RWPE1 (cell line): ENCODE measurements at regions not wholly inside any gene's neighbourhood (a gene's known extent, or its start where the extent isn't known, plus 50 kb on each side); places are given as distances from the start of the nearest gene placed in this dataset.

Source experiments
- CTCF ChIA-PET: fragments of 350-600 bp; sonication (Branson Sonifier 250); formaldehyde crosslinking; extraction: SDS; loops from one replicate; lab custom pipeline; 2021; lab: Yijun Ruan, JAX
- POLR2A ChIA-PET: fragments of 400-600 bp; formaldehyde crosslinking; extraction: SDS; loops from one replicate; lab custom pipeline; 2020; ENCODE audit warnings: antibody characterized with exemption; ENCODE audit not compliant: low non-redundant PET; lab: Yijun Ruan, JAX
- DNase-seq: peaks from one replicate; pipeline ENCODE4 v3.0.0; 2012; ENCODE audit warnings: low spot score
- H3K27ac ChIP-seq: fragments of 450-650 bp; 2 replicates; pipeline ENCODE4 v1.5.1; 2017
- CTCF ChIP-seq: fragments of 450-650 bp; conservative IDR thresholded peaks from 2 replicates; pipeline ENCODE4 v1.5.1; 2017; ENCODE audit warnings: low read depth, mild to moderate bottlenecking

GRCh38 chr2:129050101-129050500 is 731.4 kb upstream of the HS6ST1 start:
- CTCF ChIA-PET, result interaction anchor here (0.6 kb wide), 1 partner anchor 599 kb away, joined by 3 read pairs; no protein-coding TSS in a partner anchor
- TF ChIP-seq CTCF, result no peak
- DNase-seq, result no peak
- no peak overlapping the region for H3K27ac ChIP-seq
- POLR2A ChIA-PET, result no interaction called here

GRCh38 chr2:129055242-129055641 is 736.6 kb upstream of the HS6ST1 start:
- ChIA-PET CTCF (no interaction called here), POLR2A (no interaction called here)
- no peak for TF ChIP-seq CTCF
- peak overlapping the region; percentile 96 for H3K27ac ChIP-seq
- no peak for DNase-seq

- peak overlapping the region; percentile 96 for H3K27ac ChIP-seq
- CTCF ChIA-PET, result interaction anchor here (0.7 kb wide), 1 partner anchor 103 kb away, joined by 3 read pairs; no protein-coding TSS in a partner anchor
- no peak for DNase-seq
- no peak for TF ChIP-seq CTCF
- POLR2A ChIA-PET, result no interaction called here
Observed at GRCh38 chr2:129055824-129056223, 737.2 kb upstream of the HS6ST1 start.

GRCh38 chr2:129056309-129056958 is 737.8 kb upstream of the HS6ST1 start:
- no peak for TF ChIP-seq CTCF
- H3K27ac ChIP-seq, result peak overlapping the region; percentile 96
- CTCF ChIA-PET, result interaction anchor here (0.7 kb wide), 1 partner anchor 103 kb away, joined by 3 read pairs; no protein-coding TSS in a partner anchor
- POLR2A ChIA-PET, result no interaction called here
- DNase-seq, result peak; percentile 97

- DNase-seq, result no peak
- peak overlapping the region; percentile 96 for H3K27ac ChIP-seq
- POLR2A ChIA-PET, result no interaction called here
Observed at GRCh38 chr2:129056959-129057317, 738.3 kb upstream of the HS6ST1 start.

GRCh38 chr2:129058981-129059380 is 740.3 kb upstream of the HS6ST1 start:
- CTCF ChIA-PET, result no interaction called here

More at GRCh38 chr2:129056959-129057317, 738.3 kb upstream of the HS6ST1 start:
- no peak for TF ChIP-seq CTCF
- CTCF ChIA-PET, result no interaction called here

More at GRCh38 chr2:129058981-129059380, 740.3 kb upstream of the HS6ST1 start:
- DNase-seq, result no peak
- H3K27ac ChIP-seq, result peak overlapping the region; percentile 46
- POLR2A ChIA-PET, result no interaction called here
- TF ChIP-seq CTCF, result no peak
